ENCODE measurements at regions not wholly inside any gene's neighbourhood (a gene's known extent, or its start where the extent isn't known, plus 50 kb on each side); places are given as distances from the start of the nearest gene placed in this dataset.

- H3K36me3 ChIP-seq (ENCODE audit: insufficient read depth, low read length), result no peaks in the 10 kb centered on the region
- intact Hi-C loops (cut with micrococcal nuclease; ENCODE audit: unreplicated experiment), result loop anchor here (5.0 kb wide), 1 partner anchor 113 kb away; no protein-coding TSS in a partner anchor
- POLR2A ChIA-PET, result interaction anchor here (0.6 to 0.8 kb wide), 3 partner anchors 32 to 321 kb away, joined by 3 read pairs; no protein-coding TSS in a partner anchor
- no peaks in the 10 kb centered on the region for H3K79me2 ChIP-seq (ENCODE audit: insufficient read depth, low read depth, low read length)
- H2AFZ ChIP-seq (ENCODE audit: low read length), result no peak overlapping the region
- H3K9me2 ChIP-seq (ENCODE audit: insufficient read depth, low read length), result no peaks in the 10 kb centered on the region
- no peak overlapping the region for H3K4me2 ChIP-seq (ENCODE audit: low read length)
- TF ChIP-seq CTCF (conservative IDR thresholded peaks at IDR 0.05; ENCODE audit: low read length) (no peak), EZH2phosphoT487 (IDR thresholded peaks at IDR 0.05; ENCODE audit: borderline replicate concordance, low read depth, low read length) (no peak)
- CTCF ChIA-PET (ENCODE audit: unreplicated experiment), result no interaction called here
- DNase-seq (ENCODE audit: low spot score), result no peak
- no peaks in the 10 kb centered on the region for H3K9me3 ChIP-seq (ENCODE audit: low read length)
- no peak overlapping the region for H3K4me3 ChIP-seq (ENCODE audit: low read depth, low read length, poor library complexity, severe bottlenecking)
- no peaks in the 10 kb centered on the region for H3K4me1 ChIP-seq (ENCODE audit: insufficient read depth, low read length, poor library complexity, severe bottlenecking)
- no TSS peak for BruUV-seq (replicated peaks)
- H4K20me1 ChIP-seq (ENCODE audit: insufficient read depth, low read length), result no peaks in the 10 kb centered on the region
- no peak overlapping the region for H3K27ac ChIP-seq (ENCODE audit: low read depth, low read length, poor library complexity, severe bottlenecking)
These were observed 113.5 kb upstream of the SLC7A14 start for GRCh38 chr3:170699158-170700053.

GRCh38 chr3:170697908-170698307 is 112.0 kb upstream of the SLC7A14 start:
- Histone ChIP-seq H3K79me2 (ENCODE audit: insufficient read depth, low read depth, low read length) (no peaks in the 10 kb centered on the region), H3K36me3 (ENCODE audit: insufficient read depth, low read length) (no peaks in the 10 kb centered on the region), H3K27ac (ENCODE audit: low read depth, low read length, poor library complexity, severe bottlenecking) (no peak overlapping the region), H4K20me1 (ENCODE audit: insufficient read depth, low read length) (no peaks in the 10 kb centered on the region), H3K4me3 (ENCODE audit: low read depth, low read length, poor library complexity, severe bottlenecking) (no peak overlapping the region), H3K9me3 (ENCODE audit: low read length) (no peaks in the 10 kb centered on the region), H3K9me2 (ENCODE audit: insufficient read depth, low read length) (no peaks in the 10 kb centered on the region), H3K4me1 (ENCODE audit: insufficient read depth, low read length, poor library complexity, severe bottlenecking) (no peaks in the 10 kb centered on the region), H3K4me2 (ENCODE audit: low read length) (no peak overlapping the region), H2AFZ (ENCODE audit: low read length) (0 out of 2 replicates have a peak overlapping the region, but pooled peaks have one; percentile 14)
- no TSS peak for BruUV-seq (replicated peaks)
- intact Hi-C loops (cut with micrococcal nuclease; ENCODE audit: unreplicated experiment), result loop anchor here (5.0 kb wide), 1 partner anchor 114 kb away; no protein-coding TSS in a partner anchor
- CTCF ChIA-PET (ENCODE audit: unreplicated experiment), result no interaction called here
- POLR2A ChIA-PET, result interaction anchor here (1.2 kb wide), 1 partner anchor 79 kb away, joined by 3 read pairs; no protein-coding TSS in a partner anchor
- DNase-seq (ENCODE audit: low spot score), result no peak
- TF ChIP-seq EZH2phosphoT487 (IDR thresholded peaks at IDR 0.05; ENCODE audit: borderline replicate concordance, low read depth, low read length), result no peak
- TF ChIP-seq CTCF (conservative IDR thresholded peaks at IDR 0.05; ENCODE audit: low read length), result no peak

- POLR2A ChIA-PET, result interaction anchor here (1.2 kb wide), 1 partner anchor 8 kb away, joined by 3 read pairs; no protein-coding TSS in a partner anchor
- no peaks in the 10 kb centered on the region for H4K20me1 ChIP-seq (ENCODE audit: insufficient read depth, low read length)
- H2AFZ ChIP-seq (ENCODE audit: low read length), result 0 out of 2 replicates have a peak overlapping the region, but pooled peaks have one; percentile 14
- H3K36me3 ChIP-seq (ENCODE audit: insufficient read depth, low read length), result no peaks in the 10 kb centered on the region
- H3K9me3 ChIP-seq (ENCODE audit: low read length), result no peaks in the 10 kb centered on the region
- CTCF ChIA-PET (ENCODE audit: unreplicated experiment), result no interaction called here
- H3K4me2 ChIP-seq (ENCODE audit: low read length), result no peak overlapping the region
- no TSS peak for BruUV-seq (replicated peaks)
- DNase-seq (ENCODE audit: low spot score), result no peak
- H3K27ac ChIP-seq (ENCODE audit: low read depth, low read length, poor library complexity, severe bottlenecking), result no peak overlapping the region
- H3K4me1 ChIP-seq (ENCODE audit: insufficient read depth, low read length, poor library complexity, severe bottlenecking), result no peaks in the 10 kb centered on the region
- H3K4me3 ChIP-seq (ENCODE audit: low read depth, low read length, poor library complexity, severe bottlenecking), result no peak overlapping the region
- no peaks in the 10 kb centered on the region for H3K9me2 ChIP-seq (ENCODE audit: insufficient read depth, low read length)
- no peak for TF ChIP-seq EZH2phosphoT487 (IDR thresholded peaks at IDR 0.05; ENCODE audit: borderline replicate concordance, low read depth, low read length)
- TF ChIP-seq CTCF (conservative IDR thresholded peaks at IDR 0.05; ENCODE audit: low read length), result no peak
- intact Hi-C loops (cut with micrococcal nuclease; ENCODE audit: unreplicated experiment), result loop anchor here (5.0 kb wide), 1 partner anchor 115 kb away; no protein-coding TSS in a partner anchor
- H3K79me2 ChIP-seq (ENCODE audit: insufficient read depth, low read depth, low read length), result no peaks in the 10 kb centered on the region
These were observed 111.3 kb upstream of the SLC7A14 start for GRCh38 chr3:170697131-170697530.

Measured in OCI-LY7 (cell line).